ENCODE measurements at regions not wholly inside any gene's neighbourhood (a gene's known extent, or its start where the extent isn't known, plus 50 kb on each side); places are given as distances from the start of the nearest gene placed in this dataset.

GRCh38 chr12:92639017-92639416 lies 63.8 kb upstream of the PLEKHG7 start:
- no peak for TF ChIP-seq REST (IDR thresholded peaks at IDR 0.05; ENCODE audit: low read depth)
- TF ChIP-seq JUND (IDR thresholded peaks at IDR 0.05) = no peak
- TF ChIP-seq, protein P1, sequence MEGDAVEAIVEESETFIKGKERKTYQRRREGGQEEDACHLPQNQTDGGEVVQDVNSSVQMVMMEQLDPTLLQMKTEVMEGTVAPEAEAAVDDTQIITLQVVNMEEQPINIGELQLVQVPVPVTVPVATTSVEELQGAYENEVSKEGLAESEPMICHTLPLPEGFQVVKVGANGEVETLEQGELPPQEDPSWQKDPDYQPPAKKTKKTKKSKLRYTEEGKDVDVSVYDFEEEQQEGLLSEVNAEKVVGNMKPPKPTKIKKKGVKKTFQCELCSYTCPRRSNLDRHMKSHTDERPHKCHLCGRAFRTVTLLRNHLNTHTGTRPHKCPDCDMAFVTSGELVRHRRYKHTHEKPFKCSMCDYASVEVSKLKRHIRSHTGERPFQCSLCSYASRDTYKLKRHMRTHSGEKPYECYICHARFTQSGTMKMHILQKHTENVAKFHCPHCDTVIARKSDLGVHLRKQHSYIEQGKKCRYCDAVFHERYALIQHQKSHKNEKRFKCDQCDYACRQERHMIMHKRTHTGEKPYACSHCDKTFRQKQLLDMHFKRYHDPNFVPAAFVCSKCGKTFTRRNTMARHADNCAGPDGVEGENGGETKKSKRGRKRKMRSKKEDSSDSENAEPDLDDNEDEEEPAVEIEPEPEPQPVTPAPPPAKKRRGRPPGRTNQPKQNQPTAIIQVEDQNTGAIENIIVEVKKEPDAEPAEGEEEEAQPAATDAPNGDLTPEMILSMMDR (IDR thresholded peaks at IDR 0.05 in 2 of 3, conservative IDR thresholded peaks at IDR 0.05 in 1 of 3; ENCODE audit: borderline replicate concordance in 1 of 3, insufficient read depth in 1 of 3, low read depth in 2 of 3, low read length in 2 of 3) = no peak
- no peak for TF ChIP-seq RAD21 (IDR thresholded peaks at IDR 0.05; ENCODE audit: low read depth)
- no peak for TF ChIP-seq EZH2 (IDR thresholded peaks at IDR 0.05)
- no peak for TF ChIP-seq YY1 (IDR thresholded peaks at IDR 0.05; ENCODE audit: extremely low read depth, insufficient replicate concordance, low read depth, low read length)
- TF ChIP-seq ZNF274 (IDR thresholded peaks at IDR 0.05; ENCODE audit: low read depth, low read length) = no peak
- TF ChIP-seq CBX3 (IDR thresholded peaks at IDR 0.05; ENCODE audit: low read depth) = no peak
- TF ChIP-seq ELF1 (IDR thresholded peaks at IDR 0.05; ENCODE audit: borderline replicate concordance, low read depth) = no peak
- TF ChIP-seq POLR2A (IDR thresholded peaks at IDR 0.05; ENCODE audit: borderline replicate concordance, extremely low read depth, insufficient read depth, insufficient read length) = no peak
- no peak for TF ChIP-seq TCF7L2 (IDR thresholded peaks at IDR 0.05; ENCODE audit: borderline replicate concordance, extremely low read depth, insufficient read depth, insufficient read length)
- TF ChIP-seq EGR1 (IDR thresholded peaks at IDR 0.05; ENCODE audit: low read depth) = no peak
- TF ChIP-seq SP1 (IDR thresholded peaks at IDR 0.05; ENCODE audit: low read depth) = no peak
- TF ChIP-seq SIN3A (IDR thresholded peaks at IDR 0.05; ENCODE audit: low read depth) = no peak

All from HCT116 (cell line).